ENCODE measurements at regions not wholly inside any gene's neighbourhood (a gene's known extent, or its start where the extent isn't known, plus 50 kb on each side); places are given as distances from the start of the nearest gene placed in this dataset.

GRCh38 chr17:72426321-72426720 is 305.5 kb downstream of the SOX9 start:
- no peak for ATAC-seq
- no peak overlapping the region for H3K4me3 Mint-ChIP-seq
- no peaks in the 10 kb centered on the region for H3K9me2 ChIP-seq (ENCODE audit: insufficient read depth)
- no peak overlapping the region for H3K27ac ChIP-seq (ENCODE audit: low read depth)
- no peaks in the 10 kb centered on the region; the same call in 2 of the 3 replicates for H3K36me3 Mint-ChIP-seq (ENCODE audit: low read depth)
- TF ChIP-seq NANOG (IDR thresholded peaks at IDR 0.05; ENCODE audit: borderline replicate concordance) (no peak), ZNF114 (CRISPR knock-in tag; IDR thresholded peaks at IDR 0.05) (no peak), EZH2phosphoT487 (IDR thresholded peaks at IDR 0.05; ENCODE audit: unreplicated experiment) (no peak), ZNF331 (CRISPR knock-in tag; IDR thresholded peaks at IDR 0.05; ENCODE audit: low read depth) (no peak), CREB1 (CRISPR knock-in tag; IDR thresholded peaks at IDR 0.05; ENCODE audit: low read depth) (no peak), EZH2 (IDR thresholded peaks at IDR 0.05; ENCODE audit: low read depth, unreplicated experiment) (no peak), STAT1 (IDR thresholded peaks at IDR 0.05; ENCODE audit: unreplicated experiment) (no peak), JUNB (IDR thresholded peaks at IDR 0.05; ENCODE audit: unreplicated experiment) (no peak), POLR2AphosphoS5 (IDR thresholded peaks at IDR 0.05; ENCODE audit: low read depth) (no peak)
- TF ChIP-seq, protein P1, sequence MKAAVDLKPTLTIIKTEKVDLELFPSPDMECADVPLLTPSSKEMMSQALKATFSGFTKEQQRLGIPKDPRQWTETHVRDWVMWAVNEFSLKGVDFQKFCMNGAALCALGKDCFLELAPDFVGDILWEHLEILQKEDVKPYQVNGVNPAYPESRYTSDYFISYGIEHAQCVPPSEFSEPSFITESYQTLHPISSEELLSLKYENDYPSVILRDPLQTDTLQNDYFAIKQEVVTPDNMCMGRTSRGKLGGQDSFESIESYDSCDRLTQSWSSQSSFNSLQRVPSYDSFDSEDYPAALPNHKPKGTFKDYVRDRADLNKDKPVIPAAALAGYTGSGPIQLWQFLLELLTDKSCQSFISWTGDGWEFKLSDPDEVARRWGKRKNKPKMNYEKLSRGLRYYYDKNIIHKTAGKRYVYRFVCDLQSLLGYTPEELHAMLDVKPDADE (IDR thresholded peaks at IDR 0.05) = no peak
- TF ChIP-seq, protein P2, sequence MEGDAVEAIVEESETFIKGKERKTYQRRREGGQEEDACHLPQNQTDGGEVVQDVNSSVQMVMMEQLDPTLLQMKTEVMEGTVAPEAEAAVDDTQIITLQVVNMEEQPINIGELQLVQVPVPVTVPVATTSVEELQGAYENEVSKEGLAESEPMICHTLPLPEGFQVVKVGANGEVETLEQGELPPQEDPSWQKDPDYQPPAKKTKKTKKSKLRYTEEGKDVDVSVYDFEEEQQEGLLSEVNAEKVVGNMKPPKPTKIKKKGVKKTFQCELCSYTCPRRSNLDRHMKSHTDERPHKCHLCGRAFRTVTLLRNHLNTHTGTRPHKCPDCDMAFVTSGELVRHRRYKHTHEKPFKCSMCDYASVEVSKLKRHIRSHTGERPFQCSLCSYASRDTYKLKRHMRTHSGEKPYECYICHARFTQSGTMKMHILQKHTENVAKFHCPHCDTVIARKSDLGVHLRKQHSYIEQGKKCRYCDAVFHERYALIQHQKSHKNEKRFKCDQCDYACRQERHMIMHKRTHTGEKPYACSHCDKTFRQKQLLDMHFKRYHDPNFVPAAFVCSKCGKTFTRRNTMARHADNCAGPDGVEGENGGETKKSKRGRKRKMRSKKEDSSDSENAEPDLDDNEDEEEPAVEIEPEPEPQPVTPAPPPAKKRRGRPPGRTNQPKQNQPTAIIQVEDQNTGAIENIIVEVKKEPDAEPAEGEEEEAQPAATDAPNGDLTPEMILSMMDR (conservative IDR thresholded peaks at IDR 0.05; ENCODE audit: low read depth in 2 of 2) = no peak
- TF ChIP-seq, protein P3, sequence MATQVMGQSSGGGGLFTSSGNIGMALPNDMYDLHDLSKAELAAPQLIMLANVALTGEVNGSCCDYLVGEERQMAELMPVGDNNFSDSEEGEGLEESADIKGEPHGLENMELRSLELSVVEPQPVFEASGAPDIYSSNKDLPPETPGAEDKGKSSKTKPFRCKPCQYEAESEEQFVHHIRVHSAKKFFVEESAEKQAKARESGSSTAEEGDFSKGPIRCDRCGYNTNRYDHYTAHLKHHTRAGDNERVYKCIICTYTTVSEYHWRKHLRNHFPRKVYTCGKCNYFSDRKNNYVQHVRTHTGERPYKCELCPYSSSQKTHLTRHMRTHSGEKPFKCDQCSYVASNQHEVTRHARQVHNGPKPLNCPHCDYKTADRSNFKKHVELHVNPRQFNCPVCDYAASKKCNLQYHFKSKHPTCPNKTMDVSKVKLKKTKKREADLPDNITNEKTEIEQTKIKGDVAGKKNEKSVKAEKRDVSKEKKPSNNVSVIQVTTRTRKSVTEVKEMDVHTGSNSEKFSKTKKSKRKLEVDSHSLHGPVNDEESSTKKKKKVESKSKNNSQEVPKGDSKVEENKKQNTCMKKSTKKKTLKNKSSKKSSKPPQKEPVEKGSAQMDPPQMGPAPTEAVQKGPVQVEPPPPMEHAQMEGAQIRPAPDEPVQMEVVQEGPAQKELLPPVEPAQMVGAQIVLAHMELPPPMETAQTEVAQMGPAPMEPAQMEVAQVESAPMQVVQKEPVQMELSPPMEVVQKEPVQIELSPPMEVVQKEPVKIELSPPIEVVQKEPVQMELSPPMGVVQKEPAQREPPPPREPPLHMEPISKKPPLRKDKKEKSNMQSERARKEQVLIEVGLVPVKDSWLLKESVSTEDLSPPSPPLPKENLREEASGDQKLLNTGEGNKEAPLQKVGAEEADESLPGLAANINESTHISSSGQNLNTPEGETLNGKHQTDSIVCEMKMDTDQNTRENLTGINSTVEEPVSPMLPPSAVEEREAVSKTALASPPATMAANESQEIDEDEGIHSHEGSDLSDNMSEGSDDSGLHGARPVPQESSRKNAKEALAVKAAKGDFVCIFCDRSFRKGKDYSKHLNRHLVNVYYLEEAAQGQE (IDR thresholded peaks at IDR 0.05; ENCODE audit: unreplicated experiment) = no peak
- TF ChIP-seq, protein P4, sequence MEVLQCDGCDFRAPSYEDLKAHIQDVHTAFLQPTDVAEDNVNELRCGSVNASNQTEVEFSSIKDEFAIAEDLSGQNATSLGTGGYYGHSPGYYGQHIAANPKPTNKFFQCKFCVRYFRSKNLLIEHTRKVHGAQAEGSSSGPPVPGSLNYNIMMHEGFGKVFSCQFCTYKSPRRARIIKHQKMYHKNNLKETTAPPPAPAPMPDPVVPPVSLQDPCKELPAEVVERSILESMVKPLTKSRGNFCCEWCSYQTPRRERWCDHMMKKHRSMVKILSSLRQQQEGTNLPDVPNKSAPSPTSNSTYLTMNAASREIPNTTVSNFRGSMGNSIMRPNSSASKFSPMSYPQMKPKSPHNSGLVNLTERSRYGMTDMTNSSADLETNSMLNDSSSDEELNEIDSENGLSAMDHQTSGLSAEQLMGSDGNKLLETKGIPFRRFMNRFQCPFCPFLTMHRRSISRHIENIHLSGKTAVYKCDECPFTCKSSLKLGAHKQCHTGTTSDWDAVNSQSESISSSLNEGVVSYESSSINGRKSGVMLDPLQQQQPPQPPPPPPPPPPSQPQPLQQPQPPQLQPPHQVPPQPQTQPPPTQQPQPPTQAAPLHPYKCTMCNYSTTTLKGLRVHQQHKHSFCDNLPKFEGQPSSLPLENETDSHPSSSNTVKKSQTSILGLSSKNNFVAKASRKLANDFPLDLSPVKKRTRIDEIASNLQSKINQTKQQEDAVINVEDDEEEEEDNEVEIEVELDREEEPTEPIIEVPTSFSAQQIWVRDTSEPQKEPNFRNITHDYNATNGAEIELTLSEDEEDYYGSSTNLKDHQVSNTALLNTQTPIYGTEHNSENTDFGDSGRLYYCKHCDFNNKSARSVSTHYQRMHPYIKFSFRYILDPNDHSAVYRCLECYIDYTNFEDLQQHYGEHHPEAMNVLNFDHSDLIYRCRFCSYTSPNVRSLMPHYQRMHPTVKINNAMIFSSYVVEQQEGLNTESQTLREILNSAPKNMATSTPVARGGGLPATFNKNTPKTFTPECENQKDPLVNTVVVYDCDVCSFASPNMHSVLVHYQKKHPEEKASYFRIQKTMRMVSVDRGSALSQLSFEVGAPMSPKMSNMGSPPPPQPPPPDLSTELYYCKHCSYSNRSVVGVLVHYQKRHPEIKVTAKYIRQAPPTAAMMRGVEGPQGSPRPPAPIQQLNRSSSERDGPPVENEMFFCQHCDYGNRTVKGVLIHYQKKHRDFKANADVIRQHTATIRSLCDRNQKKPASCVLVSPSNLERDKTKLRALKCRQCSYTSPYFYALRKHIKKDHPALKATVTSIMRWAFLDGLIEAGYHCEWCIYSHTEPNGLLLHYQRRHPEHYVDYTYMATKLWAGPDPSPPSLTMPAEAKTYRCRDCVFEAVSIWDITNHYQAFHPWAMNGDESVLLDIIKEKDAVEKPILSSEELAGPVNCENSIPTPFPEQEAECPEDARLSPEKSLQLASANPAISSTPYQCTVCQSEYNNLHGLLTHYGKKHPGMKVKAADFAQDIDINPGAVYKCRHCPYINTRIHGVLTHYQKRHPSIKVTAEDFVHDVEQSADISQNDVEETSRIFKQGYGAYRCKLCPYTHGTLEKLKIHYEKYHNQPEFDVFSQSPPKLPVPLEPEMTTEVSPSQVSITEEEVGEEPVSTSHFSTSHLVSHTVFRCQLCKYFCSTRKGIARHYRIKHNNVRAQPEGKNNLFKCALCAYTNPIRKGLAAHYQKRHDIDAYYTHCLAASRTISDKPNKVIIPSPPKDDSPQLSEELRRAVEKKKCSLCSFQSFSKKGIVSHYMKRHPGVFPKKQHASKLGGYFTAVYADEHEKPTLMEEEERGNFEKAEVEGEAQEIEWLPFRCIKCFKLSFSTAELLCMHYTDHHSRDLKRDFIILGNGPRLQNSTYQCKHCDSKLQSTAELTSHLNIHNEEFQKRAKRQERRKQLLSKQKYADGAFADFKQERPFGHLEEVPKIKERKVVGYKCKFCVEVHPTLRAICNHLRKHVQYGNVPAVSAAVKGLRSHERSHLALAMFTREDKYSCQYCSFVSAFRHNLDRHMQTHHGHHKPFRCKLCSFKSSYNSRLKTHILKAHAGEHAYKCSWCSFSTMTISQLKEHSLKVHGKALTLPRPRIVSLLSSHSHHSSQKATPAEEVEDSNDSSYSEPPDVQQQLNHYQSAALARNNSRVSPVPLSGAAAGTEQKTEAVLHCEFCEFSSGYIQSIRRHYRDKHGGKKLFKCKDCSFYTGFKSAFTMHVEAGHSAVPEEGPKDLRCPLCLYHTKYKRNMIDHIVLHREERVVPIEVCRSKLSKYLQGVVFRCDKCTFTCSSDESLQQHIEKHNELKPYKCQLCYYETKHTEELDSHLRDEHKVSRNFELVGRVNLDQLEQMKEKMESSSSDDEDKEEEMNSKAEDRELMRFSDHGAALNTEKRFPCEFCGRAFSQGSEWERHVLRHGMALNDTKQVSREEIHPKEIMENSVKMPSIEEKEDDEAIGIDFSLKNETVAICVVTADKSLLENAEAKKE (CRISPR knock-in tag; IDR thresholded peaks at IDR 0.05) = no peak
- H3K27me3 ChIP-seq (ENCODE audit: insufficient read depth) = no peaks in the 10 kb centered on the region
- H2AFZ ChIP-seq = no peak overlapping the region
- no peaks in the 10 kb centered on the region for H3K79me2 ChIP-seq (replicated peaks; ENCODE audit: insufficient read depth)
- no peak for DNase-seq (ENCODE audit: low spot score)
- H3K27ac Mint-ChIP-seq = no peak overlapping the region
- H4K20me1 ChIP-seq (replicated peaks; ENCODE audit: insufficient read depth) = no peaks in the 10 kb centered on the region
- H3K36me3 ChIP-seq (ENCODE audit: insufficient read depth) = no peaks in the 10 kb centered on the region
- H3K9me3 Mint-ChIP-seq = no peaks in the 10 kb centered on the region
- peaks cover 2% of the 10 kb centered on the region for H3K27me3 Mint-ChIP-seq (ENCODE audit: insufficient read depth, low read depth, poor library complexity)
- no peaks in the 10 kb centered on the region for H3K4me1 ChIP-seq (ENCODE audit: insufficient read depth)
- no peak overlapping the region for H3K4me2 ChIP-seq
- H3K4me3 ChIP-seq = no peak overlapping the region
- peaks cover 12% of the 10 kb centered on the region for H3K4me1 Mint-ChIP-seq
- H3F3A ChIP-seq (replicated peaks; ENCODE audit: low read depth) = no peaks in the 10 kb centered on the region

All from GM23338 (cell line).